ENCODE measurements at regions not wholly inside any gene's neighbourhood (a gene's known extent, or its start where the extent isn't known, plus 50 kb on each side); places are given as distances from the start of the nearest gene placed in this dataset.
"Not testable (repeated sequence)": the region's sequence is repeated elsewhere in the genome, so short reads cannot be mapped to it uniquely, and the experiment has no call there.

GRCh38 chr5:127216143-127216542 is 74.5 kb upstream of the MEGF10 start:
- DNase-seq, result no peak

- no peak for DNase-seq
Measured at GRCh38 chr5:127216898-127217675, 73.5 kb upstream of the MEGF10 start.

- DNase-seq, result not testable (repeated sequence)
Measured at GRCh38 chr5:127221936-127222335, 68.7 kb upstream of the MEGF10 start.

- DNase-seq, result not testable (repeated sequence)
Measured at GRCh38 chr5:127222571-127223156, 67.9 kb upstream of the MEGF10 start.

- DNase-seq, result no peak
Measured at GRCh38 chr5:127223256-127223974, 67.2 kb upstream of the MEGF10 start.

- DNase-seq, result no peak
Measured at GRCh38 chr5:127227881-127228280, 62.7 kb upstream of the MEGF10 start.

- no peak for DNase-seq
Measured at GRCh38 chr5:127228540-127229184, 61.9 kb upstream of the MEGF10 start.

GRCh38 chr5:127229185-127229889 is 61.3 kb upstream of the MEGF10 start:
- peak; percentile 49 for DNase-seq

- no peak for DNase-seq
Measured at GRCh38 chr5:127231118-127231517, 59.5 kb upstream of the MEGF10 start.

GRCh38 chr5:127233590-127233989 is 57.0 kb upstream of the MEGF10 start:
- DNase-seq, result no peak

- no peak for DNase-seq
Measured at GRCh38 chr5:127235136-127235535, 55.5 kb upstream of the MEGF10 start.

- no peak for DNase-seq
Measured at GRCh38 chr5:127236254-127236653, 54.3 kb upstream of the MEGF10 start.

Measured in activated naive CD4-positive, alpha-beta T cell treated with Interleukin-2 at 50 U/mL for 16 hours (primary cell).